HFFc6 (cell line): ENCODE measurements at regions not wholly inside any gene's neighbourhood (a gene's known extent, or its start where the extent isn't known, plus 50 kb on each side); places are given as distances from the start of the nearest gene placed in this dataset.

Experiments
- DNase-seq: peaks from one replicate; pipeline ENCODE4 v3.0.0-alpha.2; 2018
- H3K27ac Mint-ChIP-seq: 2 replicates; pipeline ENCODE4 v1.8.0; 2020; ENCODE audit warnings: mild to moderate bottlenecking, mixed read lengths
- H3K27me3 Mint-ChIP-seq: 2 replicates; pipeline ENCODE4 v1.8.0; 2021; ENCODE audit warnings: mild to moderate bottlenecking, moderate library complexity, mixed read lengths; ENCODE audit not compliant: insufficient read depth
- H3K36me3 Mint-ChIP-seq: 2 replicates; pipeline ENCODE4 v1.8.0; 2021; ENCODE audit warnings: low read depth, mixed read lengths
- H3K4me1 Mint-ChIP-seq: 2 replicates; pipeline ENCODE4 v1.8.0; 2020; ENCODE audit warnings: low read depth, mixed read lengths
- H3K4me3 Mint-ChIP-seq: 2 replicates; pipeline ENCODE4 v1.8.0; 2020; ENCODE audit warnings: mild to moderate bottlenecking, moderate library complexity, mixed read lengths
- H3K9me3 Mint-ChIP-seq: 2 replicates; pipeline ENCODE4 v1.8.0; 2020; ENCODE audit warnings: mild to moderate bottlenecking, mixed read lengths
- CTCF ChIP-seq: fragments of 200-600 bp; sonication (generic); IDR thresholded peaks from 2 replicates; pipeline ENCODE4 v1.5.0; 2021; ENCODE audit warnings: antibody characterized with exemption, mild to moderate bottlenecking

DNA sequence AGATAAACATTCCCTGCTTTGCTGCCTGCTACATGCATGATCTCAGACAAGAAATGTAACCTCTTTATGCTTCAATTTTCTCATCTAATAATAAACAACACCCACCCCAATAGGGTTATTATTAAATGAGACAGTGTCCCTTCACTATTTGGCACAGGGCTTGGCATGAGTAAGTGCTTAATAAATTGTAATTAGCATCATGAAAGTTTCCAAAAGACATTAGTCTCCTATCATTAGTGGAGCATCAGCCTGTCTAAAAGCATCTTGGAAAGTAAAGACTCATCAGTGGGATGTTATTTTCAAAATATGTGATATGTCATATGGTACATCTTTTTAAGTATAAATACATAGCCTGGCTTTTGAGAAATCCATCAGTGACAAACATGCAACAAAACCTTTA, 275.0 kb downstream of the ZEB2 start:
- Mint-ChIP-seq H3K4me3 (no peak overlapping the region), H3K9me3 (no peaks in the 10 kb centered on the region), H3K27ac (no peak overlapping the region), H3K36me3 (no peaks in the 10 kb centered on the region; the same call in 1 of the 2 replicates), H3K27me3 (no peaks in the 10 kb centered on the region), H3K4me1 (peaks cover 6% of the 10 kb centered on the region)
- TF ChIP-seq CTCF = no peak
- DNase-seq = no peak

DNA sequence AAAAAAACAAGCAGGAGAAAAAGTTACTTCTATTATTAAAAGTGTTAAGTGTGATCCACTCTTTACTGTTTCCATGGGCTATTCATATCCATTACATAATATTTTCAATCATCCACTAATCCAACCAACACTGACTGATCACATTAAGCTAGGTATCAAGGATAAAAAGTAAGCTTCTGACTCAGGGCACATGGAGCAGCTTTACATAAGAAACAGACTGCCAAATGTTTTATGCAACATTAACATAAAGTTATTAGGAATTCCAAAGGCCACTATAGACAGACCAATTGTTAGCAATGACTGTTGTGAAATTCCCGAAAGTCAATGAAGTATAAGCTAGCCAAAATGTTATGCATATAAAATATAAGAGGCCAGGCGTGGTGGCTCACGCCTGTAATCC, 277.6 kb downstream of the ZEB2 start:
- no peaks in the 10 kb centered on the region for H3K9me3 Mint-ChIP-seq
- no peaks in the 10 kb centered on the region; the same call in 1 of the 2 replicates for H3K36me3 Mint-ChIP-seq
- no peak for DNase-seq
- no peak overlapping the region for H3K4me3 Mint-ChIP-seq
- no peak overlapping the region for H3K27ac Mint-ChIP-seq
- H3K27me3 Mint-ChIP-seq = no peaks in the 10 kb centered on the region
- peaks cover 6% of the 10 kb centered on the region; the same call in 1 of the 2 replicates for H3K4me1 Mint-ChIP-seq
- no peak for TF ChIP-seq CTCF

DNA sequence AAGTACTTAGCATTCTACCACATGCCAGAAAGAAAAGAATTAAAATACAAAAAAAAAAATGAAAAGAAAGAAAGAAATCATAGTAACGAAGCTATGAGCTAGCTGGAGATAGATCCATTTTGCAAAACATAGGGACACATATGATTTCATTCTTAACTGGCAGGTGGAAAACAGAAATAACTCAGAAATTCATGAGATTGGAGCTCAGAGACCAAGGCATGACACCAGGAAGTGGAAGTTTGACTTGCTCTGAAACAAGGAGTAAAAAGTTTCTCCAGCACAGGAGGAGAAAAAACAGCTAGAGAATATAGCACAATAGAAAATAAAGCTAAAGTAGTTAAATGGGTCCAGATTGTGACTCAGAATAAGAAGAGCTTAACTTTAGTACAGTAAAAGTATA, 278.1 kb downstream of the ZEB2 start:
- H3K36me3 Mint-ChIP-seq = no peaks in the 10 kb centered on the region; the same call in 1 of the 2 replicates
- no peak for TF ChIP-seq CTCF
- no peaks in the 10 kb centered on the region for H3K27me3 Mint-ChIP-seq
- H3K4me3 Mint-ChIP-seq = no peak overlapping the region
- no peak for DNase-seq
- peaks cover 6% of the 10 kb centered on the region; the same call in 1 of the 2 replicates for H3K4me1 Mint-ChIP-seq
- H3K9me3 Mint-ChIP-seq = no peaks in the 10 kb centered on the region
- no peak overlapping the region for H3K27ac Mint-ChIP-seq

- no peak for DNase-seq
- Mint-ChIP-seq H3K27me3 (no peaks in the 10 kb centered on the region), H3K4me3 (no peak overlapping the region), H3K36me3 (no peaks in the 10 kb centered on the region), H3K4me1 (peaks cover 4% of the 10 kb centered on the region; the same call in 1 of the 2 replicates), H3K9me3 (no peaks in the 10 kb centered on the region), H3K27ac (no peak overlapping the region)
- TF ChIP-seq CTCF = no peak
These were observed 279.1 kb downstream of the ZEB2 start for GRCh38 chr2:144240656-144241339.

GRCh38 chr2:144239726-144240125, 280.2 kb downstream of the ZEB2 start:
- Mint-ChIP-seq H3K9me3 (no peaks in the 10 kb centered on the region), H3K4me3 (no peak overlapping the region), H3K27me3 (no peaks in the 10 kb centered on the region), H3K27ac (no peak overlapping the region), H3K4me1 (no peaks in the 10 kb centered on the region), H3K36me3 (no peaks in the 10 kb centered on the region)
- TF ChIP-seq CTCF = no peak
- no peak for DNase-seq
